DND-41 (cell line): ENCODE measurements at regions not wholly inside any gene's neighbourhood (a gene's known extent, or its start where the extent isn't known, plus 50 kb on each side); places are given as distances from the start of the nearest gene placed in this dataset.

Source experiments
- ATAC-seq: fragments of 200-7000 bp; cut with Tn5 transposase; 3 replicates; pipeline ENCODE4 v1.9.1; 2021; ENCODE audit warnings: low read depth; ENCODE audit not compliant: insufficient read depth
- DNase-seq: peaks from one replicate; pipeline ENCODE4 v3.0.0-alpha.2; 2020
- H2AFZ ChIP-seq: 2 replicates; pipeline ENCODE4 v1.6.0; 2012; ENCODE audit warnings: low read depth, low read length
- H3K27ac ChIP-seq: 2 replicates; pipeline ENCODE4 v1.5.1; 2012; ENCODE audit warnings: low read length, inconsistent platforms
- H3K27me3 ChIP-seq: fragments of 200-600 bp; sonication (generic); 2 replicates; pipeline ENCODE4 v1.6.0; 2012; ENCODE audit warnings: low read length, mild to moderate bottlenecking, inconsistent platforms; ENCODE audit not compliant: insufficient read depth, poor library complexity
- H3K36me3 ChIP-seq: 2 replicates; pipeline ENCODE4 v1.5.1; 2012; ENCODE audit warnings: low read length, inconsistent platforms; ENCODE audit not compliant: insufficient read depth
- H3K4me1 ChIP-seq: 2 replicates; pipeline ENCODE4 v1.5.1; 2012; ENCODE audit warnings: mild to moderate bottlenecking, low read length; ENCODE audit not compliant: insufficient read depth
- H3K4me2 ChIP-seq: 2 replicates; pipeline ENCODE4 v1.6.0; 2012; ENCODE audit warnings: mild to moderate bottlenecking, moderate library complexity, low read length, inconsistent platforms; ENCODE audit not compliant: insufficient read depth
- H3K4me3 ChIP-seq, 2 experiments: fragments of 200-600 bp in 1 of 2; shearing (Covaris generic) in 1 of 2; 2 replicates each; pipeline ENCODE4 v1.5.1; 2012 to 2016; ENCODE audit warnings: inconsistent platforms in 2 of 2, low read length in 2 of 2, mild to moderate bottlenecking in 2 of 2, low read depth in 1 of 2, moderate library complexity in 1 of 2
- H3K79me2 ChIP-seq: 2 replicates; pipeline ENCODE4 v1.6.0; 2012; ENCODE audit warnings: low read length, inconsistent platforms; ENCODE audit not compliant: insufficient read depth
- H3K9ac ChIP-seq: 2 replicates; pipeline ENCODE4 v1.6.0; 2012; ENCODE audit warnings: low read depth, mild to moderate bottlenecking, inconsistent platforms, low read length, moderate library complexity
- H3K9me3 ChIP-seq: 2 replicates; pipeline ENCODE4 v1.5.1; 2012; ENCODE audit warnings: low read length, moderate library complexity, mild to moderate bottlenecking, inconsistent platforms; ENCODE audit not compliant: insufficient read depth, severe bottlenecking
- H4K20me1 ChIP-seq: 2 replicates; pipeline ENCODE4 v1.6.0; 2012; ENCODE audit warnings: low read length; ENCODE audit not compliant: insufficient read depth
- CTCF ChIP-seq: IDR thresholded peaks from 2 replicates; pipeline ENCODE4 v1.5.1; 2012; ENCODE audit warnings: borderline replicate concordance, low read length, moderate library complexity, mild to moderate bottlenecking; ENCODE audit not compliant: poor library complexity, severe bottlenecking; ENCODE audit errors: extremely low read depth
- EZH2 ChIP-seq: IDR thresholded peaks from 3 replicates; pipeline ENCODE4 v1.6.1; 2012; ENCODE audit warnings: borderline replicate concordance, low read depth, mild to moderate bottlenecking, moderate library complexity, low read length, inconsistent platforms; ENCODE audit not compliant: severe bottlenecking

- Histone ChIP-seq H3K79me2 (no peaks in the 10 kb centered on the region), H3K4me3 (no peak overlapping the region), H3K4me1 (no peaks in the 10 kb centered on the region), H3K9me3 (no peaks in the 10 kb centered on the region), H4K20me1 (no peaks in the 10 kb centered on the region), H3K4me2 (no peak overlapping the region), H3K27ac (no peak overlapping the region), H2AFZ (no peak overlapping the region), H3K36me3 (no peaks in the 10 kb centered on the region), H3K27me3 (no peaks in the 10 kb centered on the region), H3K9ac (no peak overlapping the region)
- DNase-seq (no peak), ATAC-seq (no peak)
- TF ChIP-seq CTCF (no peak), EZH2 (no peak)
Measured at GRCh38 chr2:48248251-48248933, 66.1 kb upstream of the FOXN2 start.

GRCh38 chr2:48249025-48249424 is 65.5 kb upstream of the FOXN2 start:
- Histone ChIP-seq H3K27ac (no peak overlapping the region), H3K79me2 (no peaks in the 10 kb centered on the region), H4K20me1 (no peaks in the 10 kb centered on the region), H2AFZ (no peak overlapping the region), H3K27me3 (no peaks in the 10 kb centered on the region), H3K9me3 (no peaks in the 10 kb centered on the region), H3K4me1 (no peaks in the 10 kb centered on the region), H3K4me2 (no peak overlapping the region), H3K9ac (no peak overlapping the region), H3K36me3 (no peaks in the 10 kb centered on the region), H3K4me3 (no peak overlapping the region)
- DNase-seq, result no peak
- ATAC-seq, result no peak
- no peak for TF ChIP-seq EZH2
- TF ChIP-seq CTCF, result no peak

GRCh38 chr2:48249631-48250473 is 64.6 kb upstream of the FOXN2 start:
- ATAC-seq (no peak), DNase-seq (no peak)
- no peaks in the 10 kb centered on the region for H4K20me1 ChIP-seq
- H3K4me3 ChIP-seq, result no peak overlapping the region
- TF ChIP-seq EZH2 (no peak), CTCF (no peak)
- H3K9ac ChIP-seq, result no peak overlapping the region
- H2AFZ ChIP-seq, result no peak overlapping the region
- no peak overlapping the region for H3K4me2 ChIP-seq
- H3K27ac ChIP-seq, result no peak overlapping the region
- no peaks in the 10 kb centered on the region for H3K79me2 ChIP-seq
- H3K9me3 ChIP-seq, result no peaks in the 10 kb centered on the region
- no peaks in the 10 kb centered on the region for H3K27me3 ChIP-seq
- no peaks in the 10 kb centered on the region for H3K36me3 ChIP-seq
- no peaks in the 10 kb centered on the region for H3K4me1 ChIP-seq
